EL (cell line): ENCODE measurements at regions not wholly inside any gene's neighbourhood (a gene's known extent, or its start where the extent isn't known, plus 50 kb on each side); places are given as distances from the start of the nearest gene placed in this dataset.
A peak's percentile ranks its signal among the peaks of the same experiment; 100 is the strongest.
"Not testable (repeated sequence)": the region's sequence is repeated elsewhere in the genome, so short reads cannot be mapped to it uniquely, and the experiment has no call there.

Experiments used
- DNase-seq: peaks from one replicate; pipeline ENCODE4 v3.0.0-alpha.2; 2016

DNA sequence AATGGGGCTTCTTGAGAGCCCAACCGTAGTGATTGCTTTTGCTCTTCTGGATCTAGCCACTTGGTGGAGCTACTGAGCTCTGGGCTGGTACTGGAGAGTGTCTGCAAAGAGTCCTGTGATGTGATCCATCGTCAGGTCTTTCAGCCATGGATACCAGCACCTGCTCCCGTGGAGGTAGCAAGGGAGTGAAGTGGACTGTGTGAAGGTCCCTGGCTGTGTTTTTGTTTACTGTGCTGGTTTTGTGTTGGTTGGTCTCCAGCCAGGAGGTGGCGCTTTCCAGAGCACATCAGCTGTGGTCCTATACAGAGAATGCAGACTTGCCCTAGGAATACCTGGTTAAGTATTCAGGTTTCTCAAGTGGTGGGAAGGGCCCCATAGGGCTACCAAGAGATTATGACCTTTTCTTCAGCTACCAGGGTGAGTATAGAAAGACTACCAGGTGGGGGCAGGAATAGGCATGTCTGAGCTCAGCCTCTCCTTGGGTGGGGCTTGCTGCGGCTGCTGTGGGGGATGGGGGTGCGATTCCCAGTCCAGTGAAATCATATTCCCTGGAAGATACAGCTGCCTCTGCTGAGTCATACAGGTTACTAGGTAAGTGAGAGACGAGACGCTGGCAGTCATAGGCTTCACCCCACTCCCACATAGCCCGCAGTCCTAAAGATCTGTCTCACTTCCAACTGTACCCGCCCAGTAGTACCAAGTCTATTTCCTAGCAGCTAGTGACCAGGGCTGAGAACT is 733.7 kb downstream of the ZNF385D start:
- DNase-seq = peak; percentile 4

GRCh38 chr3:21013566-21013965 is 737.4 kb downstream of the ZNF385D start:
- DNase-seq = peak; percentile 8

- DNase-seq = peak; percentile 23
Measured at GRCh38 chr3:20999661-21000060, 751.3 kb downstream of the ZNF385D start.

GRCh38 chr3:20997183-20997582 is 753.8 kb downstream of the ZNF385D start:
- DNase-seq = no peak

DNA sequence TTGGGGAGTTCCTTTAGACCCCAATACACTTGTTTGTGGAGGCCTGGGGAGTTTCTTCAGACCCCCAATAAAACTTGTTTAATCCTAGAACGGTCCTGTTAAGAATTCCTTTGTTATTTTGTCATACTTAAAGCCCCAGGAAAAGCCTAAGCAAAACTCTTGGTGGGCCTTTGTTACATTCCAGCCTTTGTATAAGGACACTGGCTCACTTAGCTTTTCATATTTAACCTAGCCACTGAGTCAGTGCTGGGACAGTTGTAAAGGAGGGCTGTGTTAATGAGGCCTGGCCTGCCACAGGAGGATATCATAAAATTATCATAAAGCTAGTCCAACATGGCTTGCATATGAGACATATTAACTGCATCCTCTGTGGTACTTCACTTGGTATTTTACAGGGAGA is 760.1 kb downstream of the ZNF385D start:
- DNase-seq = peak; percentile 18

DNA sequence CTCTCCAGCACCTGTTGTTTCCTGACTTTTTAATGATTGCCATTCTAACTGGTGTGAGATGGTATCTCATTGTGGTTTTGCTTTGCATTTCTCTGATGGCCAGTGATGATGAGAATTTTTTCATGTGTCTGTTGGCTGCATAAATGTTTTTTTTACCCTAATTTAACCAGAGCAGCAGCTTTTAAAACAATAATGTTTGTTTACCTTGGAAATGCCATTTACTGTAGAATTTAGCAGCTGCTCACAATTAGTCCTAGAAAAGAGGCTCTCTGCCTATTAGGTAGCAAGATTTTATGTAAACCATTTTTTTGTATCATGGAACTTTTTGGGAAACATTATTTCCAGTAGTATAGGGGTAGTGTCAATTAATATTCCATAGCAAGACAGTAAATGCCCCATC is 761.4 kb downstream of the ZNF385D start:
- peak; percentile 21 for DNase-seq

DNA sequence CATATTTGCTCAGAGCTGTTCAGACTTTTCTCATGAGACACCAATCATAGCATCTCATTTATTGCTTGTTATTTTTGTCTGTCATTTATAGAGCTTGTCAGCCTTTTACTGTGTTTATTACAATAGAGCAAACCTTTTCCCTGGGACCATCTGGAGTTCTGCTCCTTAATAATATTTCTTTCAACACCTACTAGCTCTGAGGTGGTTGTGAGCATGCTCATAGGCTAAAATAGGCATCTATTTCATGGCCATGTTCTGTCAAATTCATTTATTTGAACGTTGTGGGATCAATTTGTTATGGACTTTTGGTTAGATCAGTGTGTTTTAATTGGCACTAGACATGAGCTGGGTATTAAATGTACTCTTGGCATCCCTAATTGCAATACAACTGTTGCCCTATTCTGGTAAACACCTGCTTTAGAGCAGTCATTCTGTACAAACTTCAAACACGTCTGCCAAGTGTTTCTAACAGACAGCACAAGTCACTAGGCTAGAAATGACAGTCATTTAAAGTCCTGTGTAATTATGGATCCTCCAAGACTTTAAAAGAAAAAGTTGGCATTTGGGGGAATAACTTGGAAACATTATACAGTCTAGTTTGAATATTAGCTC is 766.3 kb downstream of the ZNF385D start:
- no peak for DNase-seq

GRCh38 chr3:20975188-20975651 is 775.8 kb downstream of the ZNF385D start:
- no peak for DNase-seq

DNA sequence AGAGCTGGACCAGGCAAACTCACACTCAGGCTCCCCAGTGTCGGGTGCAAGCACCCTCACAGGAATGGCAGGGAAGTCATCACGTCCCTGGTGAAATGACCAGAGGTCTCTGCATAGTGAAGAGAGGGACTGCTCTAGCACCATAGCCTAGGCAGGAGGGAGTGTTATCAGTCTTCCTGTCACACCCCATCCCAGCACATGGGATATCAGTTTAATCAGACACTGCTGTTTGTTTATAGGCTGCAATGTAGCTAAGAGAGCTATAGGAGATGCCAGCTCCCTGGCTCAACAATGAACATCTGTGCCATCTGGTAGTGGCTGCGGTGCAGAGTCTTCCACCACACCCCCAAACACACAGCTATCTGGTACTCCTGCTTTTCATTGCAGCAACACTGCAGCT is 776.6 kb downstream of the ZNF385D start:
- no peak for DNase-seq

DNA sequence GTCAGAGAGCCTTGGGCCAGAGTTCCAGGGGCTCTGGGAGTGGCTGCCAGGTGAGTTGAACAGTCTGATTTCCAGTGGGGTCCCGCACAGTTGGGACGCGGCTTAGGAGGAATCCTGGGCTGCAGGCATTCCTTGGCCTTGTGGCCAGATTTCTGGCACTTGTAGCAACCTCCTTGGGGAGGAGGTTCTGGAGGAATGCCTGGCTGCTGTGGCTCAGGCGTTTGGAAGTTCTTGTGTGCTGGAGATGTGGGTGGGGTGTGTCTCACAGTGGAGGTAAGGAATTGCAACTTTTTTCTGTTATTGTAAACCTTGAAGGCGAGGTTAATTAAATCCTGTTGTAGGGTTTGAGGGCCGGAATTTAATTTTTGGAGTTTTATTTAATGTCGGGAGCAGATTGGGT is 780.2 kb downstream of the ZNF385D start:
- DNase-seq = not testable (repeated sequence)

DNA sequence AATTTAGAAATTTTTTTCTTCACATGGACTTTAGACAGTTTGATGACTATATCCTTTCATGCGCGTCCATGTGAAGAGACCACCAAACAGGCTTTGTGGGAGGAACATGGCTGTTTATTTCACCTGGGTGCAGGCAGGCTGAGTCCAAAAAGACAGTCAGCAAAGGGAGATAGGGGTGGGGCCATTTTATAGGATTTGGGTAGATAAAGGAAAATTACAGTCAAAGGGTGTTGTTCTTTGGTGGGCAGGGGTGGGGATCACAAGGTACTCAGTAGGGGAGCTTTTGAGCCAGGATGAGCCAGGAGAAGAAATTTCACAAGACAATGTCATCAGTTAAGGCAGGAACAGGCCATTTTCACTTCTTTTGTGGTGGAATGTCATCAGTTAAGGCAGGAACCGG is 781.5 kb upstream of the SGO1 start:
- not testable (repeated sequence) for DNase-seq

DNA sequence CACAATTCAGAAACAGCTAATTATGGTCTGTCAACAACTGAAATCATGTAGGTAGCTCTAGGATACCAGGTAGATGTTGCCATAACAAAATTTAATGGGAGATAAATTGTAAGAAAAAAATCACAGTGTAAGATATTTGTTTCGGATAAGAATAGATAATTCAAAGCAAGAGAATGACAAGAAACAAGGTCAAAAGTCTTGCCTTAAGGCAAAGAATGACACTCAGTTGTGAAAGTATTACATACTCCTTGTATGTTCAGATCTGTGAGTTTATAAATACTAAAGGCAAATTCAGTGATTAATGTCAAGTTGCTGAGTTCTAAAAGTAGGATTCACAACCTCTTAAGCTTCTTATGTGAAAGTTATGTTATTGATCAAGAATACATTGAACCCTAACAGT is 772.2 kb upstream of the SGO1 start:
- no peak for DNase-seq

GRCh38 chr3:20945892-20946291 is 759.9 kb upstream of the SGO1 start:
- DNase-seq = no peak

DNA sequence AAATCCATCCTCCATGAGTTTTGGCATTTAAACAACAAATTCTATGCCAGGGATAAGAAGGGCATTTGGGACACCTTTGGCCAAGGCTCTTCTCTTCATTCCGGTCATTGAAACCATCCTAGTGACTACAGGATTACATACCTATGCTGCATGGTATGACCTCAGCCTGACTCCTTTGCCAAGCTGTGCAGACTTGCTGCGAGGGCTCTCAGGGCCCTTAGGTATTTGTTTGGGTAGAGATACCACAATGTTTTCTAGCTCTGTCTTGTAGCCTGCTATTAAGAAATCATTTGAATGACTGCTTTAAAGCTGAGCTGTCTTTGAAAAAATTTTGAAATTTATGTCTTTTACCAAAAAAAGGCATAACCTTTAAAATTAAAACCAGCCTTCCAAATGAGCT is 749.8 kb upstream of the SGO1 start:
- DNase-seq = peak; percentile 1

DNA sequence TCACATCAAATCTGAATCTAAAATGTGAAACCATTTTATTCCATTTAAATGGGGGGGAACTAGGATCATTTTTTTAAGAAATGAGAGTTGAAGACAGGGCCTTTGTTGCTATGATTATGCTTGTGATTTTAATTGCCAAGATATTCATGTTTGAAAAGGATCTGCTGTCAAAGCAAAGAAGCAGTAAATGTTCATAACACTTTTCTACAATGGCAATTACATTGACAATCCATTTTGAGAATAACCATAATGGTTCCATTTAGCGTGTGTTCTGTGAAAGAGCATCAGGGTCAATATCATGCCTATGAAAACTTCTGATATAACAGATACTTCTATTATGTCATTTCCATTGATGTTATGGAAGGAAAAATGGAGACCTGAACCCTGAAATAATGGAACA is 745.8 kb upstream of the SGO1 start:
- DNase-seq = no peak

DNA sequence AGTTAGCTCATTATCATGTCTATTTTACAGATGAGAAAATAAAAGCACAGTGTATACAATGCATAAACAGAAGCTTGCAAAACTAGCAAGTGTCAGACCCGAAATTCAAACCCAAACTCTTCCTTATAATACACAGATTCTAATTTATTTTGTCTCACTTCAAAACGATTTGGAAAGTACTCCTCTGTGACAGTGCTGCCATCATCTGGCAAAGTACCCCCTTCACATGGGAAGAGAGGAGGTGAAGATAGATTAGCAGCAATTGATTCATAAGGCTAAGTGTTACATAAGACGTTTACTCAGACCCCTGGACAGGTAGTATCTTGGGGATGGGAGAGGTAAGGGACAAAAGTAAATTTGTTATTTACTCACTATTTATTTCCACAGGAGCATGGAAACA is 744.0 kb upstream of the SGO1 start:
- DNase-seq = peak; percentile 19

- peak; percentile 40 for DNase-seq
Measured at GRCh38 chr3:20924646-20925385, 738.8 kb upstream of the SGO1 start.

- not testable (repeated sequence) for DNase-seq
Measured at GRCh38 chr3:20921112-20921511, 735.1 kb upstream of the SGO1 start.

DNA sequence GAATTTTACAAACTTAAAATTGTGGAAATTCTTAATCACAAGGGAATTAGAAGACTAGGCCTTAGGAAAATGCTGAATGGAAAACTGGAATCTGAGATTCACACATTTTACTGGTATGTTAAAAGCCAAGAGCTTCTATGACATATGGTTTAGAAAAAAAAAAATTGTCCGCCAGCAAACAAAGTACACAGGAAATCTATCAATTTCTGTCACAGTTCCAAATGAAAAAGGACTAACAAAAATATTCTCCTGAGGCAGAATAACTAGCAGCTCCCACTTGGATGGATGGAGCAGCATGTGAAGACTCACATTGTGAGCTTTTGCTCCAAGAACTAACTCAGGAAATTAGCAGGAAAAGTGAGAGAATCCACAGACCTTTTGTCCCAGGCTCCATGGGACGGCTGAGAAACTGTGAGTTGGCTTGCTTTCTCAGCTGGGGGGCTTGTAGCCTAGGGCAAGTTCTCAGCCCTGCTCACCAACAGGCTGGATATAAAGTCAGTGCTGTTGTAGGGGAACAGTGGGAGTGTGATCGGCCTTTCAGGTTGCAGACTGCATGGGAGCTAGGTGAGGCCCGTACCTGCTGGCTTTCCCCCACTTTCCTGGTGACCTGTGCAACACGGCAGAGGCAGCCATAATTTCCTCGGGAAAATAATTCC is 731.1 kb upstream of the SGO1 start:
- DNase-seq = no peak

GRCh38 chr3:20914310-20914709 is 728.3 kb upstream of the SGO1 start:
- DNase-seq = no peak

DNA sequence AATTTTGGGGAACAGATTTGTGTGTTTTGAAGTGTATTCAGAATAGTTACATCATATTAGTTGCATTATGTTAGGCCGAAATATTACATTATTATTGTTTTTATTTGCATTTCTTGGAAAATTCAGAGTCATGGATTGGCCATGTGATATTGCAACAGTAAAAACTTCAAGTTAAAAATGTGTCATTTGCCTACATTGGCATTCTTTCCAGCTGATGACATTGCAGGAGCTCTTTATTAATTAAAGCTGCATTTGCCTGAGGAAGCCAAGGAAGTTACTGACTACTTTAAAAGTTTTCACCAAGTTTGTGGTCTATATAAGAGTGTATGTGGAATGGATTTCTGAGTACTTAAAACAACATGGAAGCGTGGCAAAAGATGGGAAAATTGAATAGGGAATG is 726.4 kb upstream of the SGO1 start:
- peak; percentile 4 for DNase-seq

- DNase-seq = peak; percentile 13
Measured at GRCh38 chr3:20909511-20909910, 723.5 kb upstream of the SGO1 start.

GRCh38 chr3:20905210-20905805 is 719.3 kb upstream of the SGO1 start:
- DNase-seq = no peak
